Cardiac muscle cell (in vitro differentiated cells and primary cell): ENCODE measurements at regions not wholly inside any gene's neighbourhood (a gene's known extent, or its start where the extent isn't known, plus 50 kb on each side); places are given as distances from the start of the nearest gene placed in this dataset.
"Not testable (repeated sequence)": the region's sequence is repeated elsewhere in the genome, so short reads cannot be mapped to it uniquely, and the experiment has no call there.

Experiments
- DNase-seq, 2 donors: peaks; one replicate each; pipeline versions ENCODE4 v3.0.0 to v3.0.0-alpha.2; 2010 to 2017; ENCODE audit warnings: low read depth in 1 of 2, low spot score in 1 of 2
- H3K27ac ChIP-seq: fragments of 200-600 bp; sonication (generic); 2 replicates; pipeline ENCODE4 v1.5.1; 2016
- H3K27me3 ChIP-seq: fragments of 200-600 bp; sonication (generic); 2 replicates; pipeline ENCODE4 v1.6.0; 2016; ENCODE audit warnings: control low read depth
- H3K36me3 ChIP-seq: fragments of 200-600 bp; sonication (generic); 2 replicates; pipeline ENCODE4 v1.5.1; 2016; ENCODE audit warnings: control low read depth
- H3K4me1 ChIP-seq: fragments of 200-600 bp; sonication (generic); 2 replicates; pipeline ENCODE4 v1.8.1; 2017; ENCODE audit warnings: low read depth, mild to moderate bottlenecking, mixed run types
- H3K4me3 ChIP-seq: fragments of 200-600 bp; sonication (generic); 2 replicates; pipeline ENCODE4 v1.5.1; 2016; ENCODE audit warnings: mild to moderate bottlenecking
- H3K9me3 ChIP-seq: fragments of 200-600 bp; sonication (generic); 2 replicates; pipeline ENCODE4 v1.5.1; 2017; ENCODE audit warnings: low read depth, mild to moderate bottlenecking, control low read depth

DNA sequence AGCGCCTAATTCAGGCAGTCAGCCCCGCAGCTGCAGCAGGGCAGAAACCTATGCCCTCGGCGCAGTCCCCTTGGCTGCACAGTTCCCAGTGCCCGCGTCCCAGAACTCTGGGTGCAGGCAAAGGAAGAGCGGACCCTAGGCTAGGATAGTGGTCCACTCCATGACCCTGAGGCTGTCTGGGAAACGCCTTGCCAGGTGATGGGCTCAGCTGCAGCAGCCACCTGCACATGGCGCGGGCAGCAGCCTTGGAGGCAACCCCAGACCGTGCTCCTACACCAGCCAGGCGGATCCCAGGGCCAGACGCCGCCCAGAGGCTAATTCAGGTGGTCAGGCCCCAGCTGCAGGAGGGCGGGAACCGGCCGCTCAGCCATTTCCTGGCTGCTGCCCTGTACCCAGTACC is 83.0 kb downstream of the POTEC start:
- not testable (repeated sequence) for DNase-seq, H3K36me3 ChIP-seq, H3K4me1 ChIP-seq, H3K27me3 ChIP-seq, H3K27ac ChIP-seq, H3K9me3 ChIP-seq, H3K4me3 ChIP-seq

DNA sequence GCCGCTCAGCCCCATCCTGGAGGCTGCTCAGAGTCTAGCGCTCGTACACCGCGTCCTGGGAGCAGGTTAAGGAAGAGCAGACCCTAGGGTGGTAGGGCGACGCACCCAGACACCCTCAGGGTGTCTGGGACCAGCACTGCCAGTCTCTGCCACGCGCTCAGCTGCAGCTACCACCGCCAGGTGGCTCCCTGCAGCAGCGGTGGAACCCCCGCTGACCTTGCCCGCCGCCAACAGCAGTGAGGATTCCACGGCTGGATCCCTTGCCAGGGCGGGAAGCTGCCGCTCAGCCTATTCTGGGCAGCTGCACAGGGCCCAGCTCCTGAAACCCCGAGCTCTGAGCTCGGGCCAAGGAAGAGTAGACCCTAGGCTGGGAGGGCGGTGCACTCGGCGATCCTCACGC is 83.6 kb downstream of the POTEC start:
- H3K27ac ChIP-seq, H3K4me1 ChIP-seq, DNase-seq, H3K9me3 ChIP-seq, H3K27me3 ChIP-seq, H3K36me3 ChIP-seq, H3K4me3 ChIP-seq: not testable (repeated sequence)

DNA sequence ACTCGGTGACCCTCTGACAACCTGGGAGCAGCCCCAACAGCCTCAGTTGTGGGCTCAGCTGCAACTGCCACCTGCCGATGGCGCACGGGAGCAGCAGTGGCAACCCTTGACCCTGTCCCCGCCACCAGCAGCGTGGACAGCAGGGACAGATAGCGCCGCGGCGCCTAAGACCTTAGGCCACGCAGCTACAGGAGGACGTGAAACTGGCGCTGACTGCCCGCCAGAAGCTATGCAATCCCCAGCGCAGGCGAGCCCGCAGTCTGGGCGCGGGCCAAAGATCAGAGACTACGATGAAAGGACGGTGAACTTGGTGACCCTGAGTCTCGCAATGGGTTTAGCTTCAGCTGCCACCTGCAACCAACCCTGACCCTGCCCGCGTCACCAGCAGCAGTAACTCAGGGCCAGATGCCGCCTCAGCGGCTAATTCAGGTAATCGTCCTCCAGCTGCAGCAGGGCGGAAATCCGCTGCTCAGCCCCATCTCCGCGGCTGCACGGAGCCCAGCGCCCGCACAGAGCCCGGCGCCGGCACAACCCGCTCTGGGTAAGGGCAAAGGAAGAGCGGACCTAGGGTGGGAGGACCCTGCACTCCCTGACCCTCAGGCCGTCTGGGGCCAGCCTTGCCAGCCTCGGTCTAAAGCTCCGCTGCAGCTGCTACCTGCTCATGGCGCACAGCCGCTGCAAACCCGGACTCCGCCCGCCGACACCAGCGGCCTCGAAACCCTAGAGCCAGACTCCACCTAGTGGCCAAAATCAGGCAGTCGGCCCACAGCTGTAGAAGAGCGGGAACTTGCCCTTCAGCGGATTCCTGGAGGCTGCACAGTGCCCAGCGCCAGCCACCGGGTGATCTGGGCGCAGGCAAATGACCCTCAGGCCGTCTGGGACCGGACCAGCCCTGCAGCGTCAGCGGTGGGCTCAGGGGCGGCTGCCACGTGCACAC is 85.1 kb downstream of the POTEC start:
- not testable (repeated sequence) for DNase-seq, H3K36me3 ChIP-seq, H3K9me3 ChIP-seq, H3K27me3 ChIP-seq, H3K27ac ChIP-seq, H3K4me1 ChIP-seq, H3K4me3 ChIP-seq

DNA sequence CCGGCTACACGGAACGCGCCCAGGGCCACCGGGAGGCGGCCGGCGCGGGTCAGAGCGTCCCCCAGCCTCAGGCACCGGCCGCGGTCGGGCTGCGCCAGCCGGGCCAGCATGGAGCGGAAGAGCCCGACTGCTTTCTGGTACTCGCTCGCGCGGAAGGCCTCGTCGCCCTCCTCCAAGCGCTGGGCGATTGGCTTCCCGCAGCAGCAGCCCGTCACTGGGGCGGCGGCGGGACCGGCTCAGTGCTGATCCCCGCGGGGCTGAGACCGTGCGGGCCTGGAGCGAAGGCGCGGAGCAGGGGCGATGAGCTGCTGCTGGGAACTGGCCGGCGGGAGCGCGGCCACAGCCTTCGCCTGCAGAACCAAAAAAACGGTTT is 92.8 kb downstream of the POTEC start:
- not testable (repeated sequence) for H3K4me1 ChIP-seq, H3K27ac ChIP-seq, H3K4me3 ChIP-seq, H3K36me3 ChIP-seq, H3K27me3 ChIP-seq, DNase-seq, H3K9me3 ChIP-seq

DNA sequence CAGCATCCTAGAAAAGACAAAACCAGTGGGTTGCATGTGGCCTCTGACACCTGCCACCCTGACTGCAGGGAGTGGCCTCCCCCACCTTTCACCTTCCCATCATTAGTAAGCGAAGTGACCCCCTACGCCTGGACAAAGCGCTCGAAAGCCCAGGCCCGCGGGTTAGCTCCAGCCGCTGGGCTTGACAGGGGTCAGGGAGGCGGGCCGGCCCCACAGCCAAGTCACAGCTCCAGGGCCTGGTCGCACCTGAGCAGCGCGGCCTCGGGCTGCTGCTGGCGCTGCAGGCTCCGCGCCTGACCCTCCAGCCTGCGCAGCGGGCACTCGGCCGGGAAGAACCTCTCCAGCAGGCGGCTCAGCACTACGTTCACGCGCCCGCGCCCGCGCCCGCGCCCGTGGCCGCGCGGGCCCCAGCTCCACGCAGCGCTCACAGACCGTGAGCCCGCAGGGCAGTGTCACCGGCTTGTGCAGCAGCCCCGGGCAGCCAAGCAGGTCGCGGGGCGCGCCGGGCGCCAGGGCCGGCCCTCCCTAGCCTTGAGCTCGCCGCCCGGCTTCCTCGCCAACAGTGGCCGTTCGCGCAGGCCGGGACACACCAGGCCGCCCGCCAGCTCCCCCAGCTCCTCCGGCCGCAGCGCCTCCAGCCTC is 93.3 kb downstream of the POTEC start:
- peak in 1 of 2 donors; percentile 4 for DNase-seq
- H3K36me3 ChIP-seq, H3K27me3 ChIP-seq, H3K4me1 ChIP-seq, H3K4me3 ChIP-seq, H3K9me3 ChIP-seq, H3K27ac ChIP-seq: not testable (repeated sequence)

DNA sequence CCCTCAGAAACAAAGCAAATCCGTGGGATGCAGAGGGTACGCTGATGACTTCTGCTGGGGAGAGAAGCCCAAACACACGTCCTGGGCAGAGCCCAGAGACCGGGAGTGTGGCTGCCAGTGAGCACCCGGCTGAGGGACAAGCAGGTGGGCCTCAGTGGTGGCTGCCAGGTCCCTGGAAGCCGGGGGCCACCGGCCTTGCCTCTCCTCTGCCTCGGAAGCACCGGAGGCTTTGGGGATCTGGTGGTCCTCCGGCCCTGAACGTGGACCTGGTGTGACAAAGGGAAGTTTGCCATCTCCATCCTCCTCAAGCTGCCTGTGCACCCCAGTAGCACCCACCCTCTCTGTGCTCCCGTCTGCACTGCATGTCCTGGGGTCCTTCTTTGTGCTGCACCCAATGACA is 94.3 kb downstream of the POTEC start:
- H3K4me3 ChIP-seq, H3K36me3 ChIP-seq, H3K27me3 ChIP-seq, H3K9me3 ChIP-seq, H3K27ac ChIP-seq, H3K4me1 ChIP-seq, DNase-seq: not testable (repeated sequence)

DNA sequence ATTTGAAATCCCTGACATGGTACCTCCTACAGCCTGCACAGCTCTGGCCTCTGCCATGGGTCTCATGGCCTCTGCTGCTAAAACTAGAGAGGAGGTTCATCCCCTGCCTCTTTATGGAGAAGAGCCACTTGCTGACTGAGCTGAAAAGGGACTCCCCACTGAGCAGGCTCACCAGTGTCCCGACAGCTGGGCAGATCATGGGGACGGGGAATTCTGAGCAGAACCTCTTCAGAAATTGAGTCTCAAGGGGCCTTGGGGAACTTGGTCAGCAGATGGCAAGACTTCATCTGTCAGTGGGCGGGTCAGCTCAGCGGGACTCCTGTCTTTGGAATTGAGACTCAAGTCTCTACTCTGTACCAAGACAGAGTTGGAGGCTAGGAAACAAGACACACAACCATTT is 95.7 kb downstream of the POTEC start:
- not testable (repeated sequence) for H3K36me3 ChIP-seq, H3K27me3 ChIP-seq, DNase-seq, H3K9me3 ChIP-seq, H3K4me3 ChIP-seq, H3K4me1 ChIP-seq, H3K27ac ChIP-seq

DNA sequence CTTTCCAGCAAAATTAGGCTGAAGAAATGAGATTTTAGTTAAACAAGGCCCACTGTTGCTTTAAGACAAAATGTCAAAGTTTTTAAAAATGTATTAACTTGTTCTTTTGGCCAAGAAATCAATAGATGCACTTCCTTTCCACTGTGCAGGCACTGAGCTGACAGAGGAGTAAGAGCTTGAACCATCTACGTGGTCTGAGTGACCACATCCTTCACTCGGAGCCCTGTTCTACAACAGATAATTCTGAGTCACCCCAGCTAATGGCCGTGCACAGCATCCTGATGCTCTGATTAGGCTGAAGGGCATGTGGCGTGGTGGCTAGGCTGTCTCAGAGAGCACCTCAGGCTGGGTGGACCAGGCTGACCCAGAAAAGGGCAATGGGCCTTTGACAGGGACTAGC is 107.9 kb downstream of the POTEC start:
- H3K9me3 ChIP-seq, H3K4me1 ChIP-seq, H3K27me3 ChIP-seq, H3K36me3 ChIP-seq, DNase-seq, H3K27ac ChIP-seq, H3K4me3 ChIP-seq: not testable (repeated sequence)

DNA sequence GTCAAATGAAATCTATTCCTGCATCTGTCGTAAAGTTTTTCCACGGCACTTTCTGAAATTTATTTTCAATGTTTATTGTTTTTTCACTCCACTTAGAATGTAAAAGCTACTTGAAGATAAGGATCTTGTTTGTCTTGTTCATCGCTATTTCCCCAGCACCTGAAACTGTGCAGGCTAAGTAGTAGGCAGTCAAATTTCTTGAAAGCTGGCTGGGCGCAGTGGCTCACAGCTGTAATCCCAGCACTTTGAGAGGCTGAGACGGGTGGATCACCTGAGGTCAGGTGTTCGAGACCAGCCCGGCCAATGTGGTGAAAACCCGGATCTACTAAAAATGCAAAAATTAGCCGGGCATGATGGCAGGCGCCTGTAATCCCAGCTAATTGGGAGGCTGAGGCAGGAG is 111.0 kb downstream of the POTEC start:
- H3K4me3 ChIP-seq, H3K9me3 ChIP-seq, H3K27me3 ChIP-seq, DNase-seq, H3K4me1 ChIP-seq, H3K36me3 ChIP-seq, H3K27ac ChIP-seq: not testable (repeated sequence)

DNA sequence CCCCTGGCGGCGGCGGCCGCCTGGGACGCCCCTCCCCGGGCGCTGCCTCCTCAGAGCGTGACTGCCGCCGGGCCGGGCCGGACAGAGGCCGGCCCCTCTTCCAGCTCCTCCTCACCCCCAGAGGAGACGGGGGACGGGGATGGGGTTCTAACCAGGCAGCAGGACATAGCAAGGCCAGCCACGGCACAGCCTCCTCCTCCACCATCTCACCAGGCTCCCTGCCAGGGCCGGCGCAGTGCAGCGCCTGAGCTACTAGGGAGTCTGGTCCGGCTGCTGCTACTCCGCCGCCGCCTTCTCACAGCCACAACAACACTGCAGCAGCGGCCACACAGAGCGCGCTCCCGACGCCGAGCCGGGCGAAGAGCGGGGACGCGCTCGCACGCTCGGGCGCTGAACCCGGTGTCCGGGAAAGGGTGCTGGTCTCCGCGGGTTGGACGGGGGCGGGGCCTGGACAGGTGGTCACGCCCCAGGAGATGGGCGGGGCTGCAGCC is 112.3 kb downstream of the POTEC start:
- not testable (repeated sequence) for H3K4me3 ChIP-seq, H3K4me1 ChIP-seq, H3K36me3 ChIP-seq, H3K27ac ChIP-seq, H3K27me3 ChIP-seq, H3K9me3 ChIP-seq
- peak in 1 of 2 donors; percentile 5 for DNase-seq

DNA sequence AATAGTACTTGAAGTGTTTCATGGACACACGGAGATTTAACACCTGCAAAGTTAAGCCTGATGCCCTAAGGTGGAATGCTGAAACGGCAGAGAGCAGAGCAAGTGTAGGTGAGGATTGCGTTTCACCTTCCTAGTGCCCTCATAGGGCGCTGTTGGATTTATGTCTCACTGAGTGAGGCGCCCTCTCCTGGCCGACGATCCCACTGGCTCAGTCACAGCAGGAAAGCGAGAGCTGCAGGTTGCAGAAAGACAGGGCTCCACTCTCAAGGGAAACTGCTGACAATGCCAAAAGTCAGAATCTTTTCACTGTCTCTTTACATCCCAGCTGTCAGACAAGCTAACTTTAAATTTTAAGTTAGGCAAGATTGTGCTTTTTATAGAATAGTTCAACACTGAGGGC is 127.6 kb downstream of the POTEC start:
- not testable (repeated sequence) for H3K27me3 ChIP-seq, H3K27ac ChIP-seq, H3K4me1 ChIP-seq, H3K9me3 ChIP-seq, H3K4me3 ChIP-seq, DNase-seq, H3K36me3 ChIP-seq

DNA sequence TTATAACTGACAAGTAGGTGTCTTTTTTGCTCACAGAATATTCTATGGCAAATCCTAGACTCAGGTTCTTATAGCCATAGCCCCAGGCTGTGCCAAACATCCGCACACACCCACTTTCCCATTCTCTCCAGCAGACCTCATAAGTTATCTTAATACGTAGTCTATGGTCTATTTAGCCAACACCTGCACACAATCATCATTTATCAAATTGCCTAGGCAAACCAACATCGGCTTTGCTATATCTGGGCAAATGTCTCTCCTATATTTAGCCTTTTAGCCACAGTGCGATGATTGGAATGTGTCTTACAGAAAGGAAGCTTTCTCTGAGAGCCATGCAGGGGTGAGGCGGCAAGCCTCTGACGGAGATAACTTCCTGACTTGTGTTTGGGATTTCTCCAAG is 128.0 kb downstream of the POTEC start:
- not testable (repeated sequence) for H3K9me3 ChIP-seq, H3K27ac ChIP-seq, DNase-seq, H3K4me3 ChIP-seq, H3K4me1 ChIP-seq, H3K36me3 ChIP-seq, H3K27me3 ChIP-seq

DNA sequence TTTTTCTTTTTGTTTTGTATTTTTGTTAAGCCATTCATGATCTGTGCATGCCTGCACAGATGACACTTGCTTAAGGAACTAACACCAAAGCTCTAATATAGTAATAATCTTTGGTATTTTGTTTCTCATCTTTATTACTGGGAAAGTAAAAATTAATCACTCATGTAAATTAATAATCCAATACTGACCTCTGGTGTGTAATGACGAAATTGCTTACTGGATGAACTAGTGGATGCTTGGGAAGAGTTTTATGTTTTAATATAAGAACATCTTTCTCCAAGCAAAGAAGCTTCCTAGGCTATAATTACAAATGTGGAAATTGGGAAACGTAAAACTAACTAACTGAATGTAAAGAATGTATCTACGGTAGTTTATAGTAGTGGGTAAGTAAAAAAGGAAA is 147.9 kb downstream of the POTEC start:
- not testable (repeated sequence) for H3K27me3 ChIP-seq

DNA sequence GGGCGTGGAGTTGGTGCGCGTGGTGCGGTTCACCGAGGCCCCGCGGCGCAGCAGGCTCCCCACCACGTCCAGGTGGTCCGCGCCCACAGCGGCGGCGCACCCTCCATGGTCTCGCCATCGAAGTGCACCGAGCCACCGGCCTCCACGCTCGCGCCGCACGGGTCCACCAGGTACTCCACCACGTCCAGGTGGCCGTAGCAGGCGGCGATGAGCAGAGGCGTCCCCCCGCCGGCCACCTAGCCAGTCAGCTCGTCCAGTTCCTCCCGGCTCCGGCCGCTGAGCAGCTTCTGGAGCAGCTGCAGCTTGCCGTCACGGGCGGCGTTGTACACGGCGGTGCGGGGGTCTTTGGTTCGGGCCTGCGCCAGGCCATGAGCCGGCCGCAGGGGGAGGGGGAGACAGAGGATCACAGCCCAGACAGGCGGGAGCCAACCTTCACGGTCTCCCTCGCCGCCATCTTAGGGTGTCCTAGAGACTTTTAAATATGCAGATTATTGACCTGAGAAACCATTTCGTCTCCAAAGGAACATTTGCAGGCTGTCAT is 149.8 kb downstream of the POTEC start:
- not testable (repeated sequence) for DNase-seq, H3K27me3 ChIP-seq

More for the DNA sequence above, 147.9 kb downstream of the POTEC start:
- DNase-seq, H3K9me3 ChIP-seq, H3K27ac ChIP-seq, H3K4me1 ChIP-seq, H3K36me3 ChIP-seq, H3K4me3 ChIP-seq: not testable (repeated sequence)

More for the DNA sequence above, 149.8 kb downstream of the POTEC start:
- not testable (repeated sequence) for H3K4me3 ChIP-seq, H3K36me3 ChIP-seq, H3K27ac ChIP-seq, H3K9me3 ChIP-seq, H3K4me1 ChIP-seq
